H9 (cell line): ENCODE measurements at regions not wholly inside any gene's neighbourhood (a gene's known extent, or its start where the extent isn't known, plus 50 kb on each side); places are given as distances from the start of the nearest gene placed in this dataset.

Experiments
- DNase-seq: peaks from one replicate; pipeline ENCODE4 v3.0.0-alpha.2; 2017
- H2AFZ ChIP-seq: one replicate; pipeline ENCODE4 v1.6.1; 2013; ENCODE audit warnings: mild to moderate bottlenecking, low read length, control low read depth, moderate library complexity
- H2AK5ac ChIP-seq: 2 replicates; pipeline ENCODE4 v1.6.1; 2013; ENCODE audit warnings: low read length, control low read depth, mixed read lengths; ENCODE audit not compliant: insufficient read length
- H2BK120ac ChIP-seq: one replicate; pipeline ENCODE4 v1.6.1; 2013; ENCODE audit warnings: low read depth, mild to moderate bottlenecking, low read length, control low read depth, inconsistent platforms; ENCODE audit not compliant: poor library complexity, severe bottlenecking
- H2BK12ac ChIP-seq: 2 replicates; pipeline ENCODE4 v1.6.1; 2013; ENCODE audit warnings: low read length, control low read depth, mixed read lengths, low read depth; ENCODE audit not compliant: insufficient read length
- H2BK15ac ChIP-seq: 2 replicates; pipeline ENCODE4 v1.6.1; 2013; ENCODE audit warnings: low read depth, low read length, control low read depth
- H2BK20ac ChIP-seq: one replicate; pipeline ENCODE4 v1.6.1; 2013; ENCODE audit warnings: low read depth, mild to moderate bottlenecking, low read length, control low read depth, inconsistent platforms; ENCODE audit not compliant: poor library complexity, severe bottlenecking
- H2BK5ac ChIP-seq: 2 replicates; pipeline ENCODE4 v1.6.1; 2013; ENCODE audit warnings: low read length, control low read depth, mixed read lengths; ENCODE audit not compliant: insufficient read length
- H3K14ac ChIP-seq: 2 replicates; pipeline ENCODE4 v1.6.1; 2013; ENCODE audit warnings: low read length, control low read depth; ENCODE audit not compliant: insufficient read depth
- H3K18ac ChIP-seq: 2 replicates; pipeline ENCODE4 v1.6.1; 2013; ENCODE audit warnings: low read depth, mild to moderate bottlenecking, mixed read lengths, low read length, control low read depth; ENCODE audit not compliant: insufficient read length
- H3K23ac ChIP-seq: 2 replicates; pipeline ENCODE4 v1.6.1; 2013; ENCODE audit warnings: low read length, control low read depth, mixed read lengths, low read depth; ENCODE audit not compliant: insufficient read length
- H3K23me2 ChIP-seq: 2 replicates; pipeline ENCODE4 v1.6.1; 2013; ENCODE audit warnings: low read depth, mild to moderate bottlenecking, mixed read lengths, low read length, control low read depth; ENCODE audit not compliant: insufficient read length, poor library complexity, severe bottlenecking
- H3K27ac ChIP-seq: 2 replicates; pipeline ENCODE4 v1.5.1; 2013; ENCODE audit warnings: low read length, control low read depth, mixed read lengths, low read depth; ENCODE audit not compliant: insufficient read length
- H3K27me3 ChIP-seq: 2 replicates; pipeline ENCODE4 v1.6.1; 2013; ENCODE audit warnings: low read length, control low read depth, inconsistent platforms; ENCODE audit not compliant: insufficient read depth
- H3K4ac ChIP-seq: 2 replicates; pipeline ENCODE4 v1.6.1; 2013; ENCODE audit warnings: low read depth, mild to moderate bottlenecking, control low read depth, inconsistent platforms, low read length, moderate library complexity
- H3K4me1 ChIP-seq: 2 replicates; pipeline ENCODE4 v1.6.1; 2013; ENCODE audit warnings: low read length, control low read depth, inconsistent platforms; ENCODE audit not compliant: insufficient read depth
- H3K4me2 ChIP-seq: 2 replicates; pipeline ENCODE4 v1.6.1; 2013; ENCODE audit warnings: low read length, control low read depth, mixed read lengths; ENCODE audit not compliant: insufficient read length, insufficient read depth
- H3K56ac ChIP-seq: 2 replicates; pipeline ENCODE4 v1.6.1; 2013; ENCODE audit warnings: low read depth, mild to moderate bottlenecking, mixed read lengths, low read length, control low read depth; ENCODE audit not compliant: insufficient read length
- H3K79me1 ChIP-seq: 2 replicates; pipeline ENCODE4 v1.6.1; 2013; ENCODE audit warnings: low read depth, mild to moderate bottlenecking, moderate library complexity, low read length, control low read depth, inconsistent platforms; ENCODE audit not compliant: insufficient read depth, poor library complexity, severe bottlenecking
- H3K79me2 ChIP-seq: 2 replicates; pipeline ENCODE4 v1.6.1; 2013; ENCODE audit warnings: low read length, control low read depth, inconsistent platforms; ENCODE audit not compliant: insufficient read depth
- H3K9ac ChIP-seq: 2 replicates; pipeline ENCODE4 v1.6.1; 2013; ENCODE audit warnings: low read length, control low read depth, mixed read lengths; ENCODE audit not compliant: insufficient read length; ENCODE audit errors: extremely low read depth
- H3K9me3 ChIP-seq: one replicate; pipeline ENCODE4 v1.6.1; 2013; ENCODE audit warnings: low read depth, low read length, inconsistent platforms; ENCODE audit not compliant: control insufficient read depth
- H3T11ph ChIP-seq: one replicate; pipeline ENCODE4 v1.6.1; 2013; ENCODE audit warnings: mild to moderate bottlenecking, low read length, control low read depth, inconsistent platforms
- H4K20me1 ChIP-seq: one replicate; pipeline ENCODE4 v1.6.1; 2013; ENCODE audit not compliant: control insufficient read depth, insufficient read length, insufficient read depth
- H4K5ac ChIP-seq: 2 replicates; pipeline ENCODE4 v1.6.1; 2013; ENCODE audit warnings: low read depth, mild to moderate bottlenecking, mixed read lengths, low read length, control low read depth; ENCODE audit not compliant: insufficient read length
- H4K8ac ChIP-seq: replicated peaks from 2 replicates; pipeline ENCODE4 v1.6.1; 2013; ENCODE audit warnings: low read length, control low read depth, mixed read lengths, low read depth; ENCODE audit not compliant: insufficient read length
- H4K91ac ChIP-seq: 2 replicates; pipeline ENCODE4 v1.6.1; 2013; ENCODE audit warnings: low read depth, mild to moderate bottlenecking, moderate library complexity, mixed read lengths, low read length, control low read depth; ENCODE audit not compliant: insufficient read length
- H3K27ac Mint-ChIP-seq, 3 experiments: 2 replicates in 2 of 3; 3 replicates in 1 of 3; pipeline ENCODE4 v1.8.0; 2020 to 2021; ENCODE audit warnings: mixed read lengths in 3 of 3, mild to moderate bottlenecking in 1 of 3, moderate library complexity in 1 of 3
- H3K27me3 Mint-ChIP-seq: 2 replicates; pipeline ENCODE4 v1.8.0; 2021; ENCODE audit warnings: low read depth, mild to moderate bottlenecking, moderate library complexity, mixed read lengths
- H3K36me3 Mint-ChIP-seq, 3 experiments: 2 replicates in 2 of 3; 3 replicates in 1 of 3; pipeline ENCODE4 v1.8.0; 2020 to 2021; ENCODE audit warnings: low read depth in 3 of 3, mixed read lengths in 3 of 3; ENCODE audit not compliant: insufficient read depth in 1 of 3
- H3K4me1 Mint-ChIP-seq, 2 experiments: 2 replicates each; pipeline ENCODE4 v1.8.0; 2020; ENCODE audit warnings: mixed read lengths in 2 of 2
- H3K4me3 Mint-ChIP-seq, 2 experiments: 2 replicates in 1 of 2; 3 replicates in 1 of 2; pipeline ENCODE4 v1.8.0; 2020 to 2021; ENCODE audit warnings: mild to moderate bottlenecking in 2 of 2, mixed read lengths in 2 of 2, moderate library complexity in 1 of 2
- H3K9me3 Mint-ChIP-seq, 2 experiments: 2 replicates in 1 of 2; 3 replicates in 1 of 2; pipeline ENCODE4 v1.8.0; 2020; ENCODE audit warnings: mild to moderate bottlenecking in 2 of 2, mixed read lengths in 2 of 2, moderate library complexity in 1 of 2
- CTCF ChIP-seq: fragments of 200-600 bp; sonication (generic); conservative IDR thresholded peaks from 3 replicates; pipeline ENCODE4 v1.8.0; 2021; ENCODE audit warnings: antibody characterized with exemption, mild to moderate bottlenecking
- WGBS: extraction: QIAGEN DNeasy Blood & Tissue Kit; methylation state at CpG from one replicate; pipeline ENCODE4 v1.1.7; 2013; ENCODE audit warnings: missing lambda C conversion rate, low lambda C conversion rate, mixed read lengths; ENCODE audit not compliant: insufficient read length; ENCODE audit errors: extremely low coverage; 5-methylcytosine and 5-hydroxymethylcytosine counted together

DNA sequence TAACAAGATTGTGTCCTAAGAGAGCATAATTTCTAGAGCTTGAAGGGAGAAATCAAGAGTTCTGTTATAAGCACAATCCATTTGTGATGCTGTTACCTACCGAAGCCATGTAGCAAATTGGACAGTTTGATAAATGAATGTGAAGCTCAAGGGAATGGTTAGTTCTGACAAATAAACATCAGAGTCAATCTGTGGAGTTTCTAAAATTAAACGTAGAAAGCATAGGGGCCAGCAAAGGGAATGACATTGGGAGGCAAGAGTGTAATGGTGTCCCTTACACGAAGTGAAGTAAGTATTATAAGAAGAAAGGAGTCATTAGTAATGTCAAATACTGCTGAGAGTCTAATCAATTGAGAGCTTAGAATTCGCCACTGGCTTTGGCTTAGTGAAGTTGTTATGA lies 200.2 kb upstream of the SLITRK1 start:
- Histone ChIP-seq H3K9me3 (no peaks in the 10 kb centered on the region), H3K79me2 (no peaks in the 10 kb centered on the region), H3K27ac (no peak overlapping the region), H3K27me3 (no peaks in the 10 kb centered on the region), H3K9ac (no peak overlapping the region), H3K4ac (no peak overlapping the region), H3K23me2 (no peaks in the 10 kb centered on the region), H2BK15ac (no peak overlapping the region), H2AFZ (no peak overlapping the region), H3K18ac (no peak overlapping the region), H3K4me2 (no peak overlapping the region), H3K56ac (no peak overlapping the region), H4K91ac (no peak overlapping the region), H3K4me1 (no peaks in the 10 kb centered on the region), H4K8ac (no peak overlapping the region), H2BK12ac (no peak overlapping the region), H2BK120ac (no peak overlapping the region), H3K14ac (no peak overlapping the region), H2BK20ac (no peak overlapping the region), H2BK5ac (no peak overlapping the region), H3K23ac (no peak overlapping the region), H3K79me1 (no peaks in the 10 kb centered on the region), H4K5ac (no peak overlapping the region), H2AK5ac (no peak overlapping the region), H3T11ph (no peak overlapping the region), H4K20me1 (no peaks in the 10 kb centered on the region)
- H3K9me3 Mint-ChIP-seq = peaks cover 5 to 8% of the 10 kb centered on the region in 2 experiments; a peak in 4 of 5 replicates
- no peak overlapping the region for H3K4me3 Mint-ChIP-seq
- no CpG with 5 or more reads among the region's 4 CpGs for WGBS
- H3K27me3 Mint-ChIP-seq = no peaks in the 10 kb centered on the region
- H3K4me1 Mint-ChIP-seq = no peaks in the 10 kb centered on the region
- no peak for TF ChIP-seq CTCF
- no peak overlapping the region for H3K27ac Mint-ChIP-seq
- H3K36me3 Mint-ChIP-seq = peaks cover 0 to 5% (median 4%) of the 10 kb centered on the region in 3 experiments; a peak in 1 of 7 replicates
- DNase-seq = no peak
